Skin of body (tissue), 1 donor: ENCODE measurements at regions not wholly inside any gene's neighbourhood (a gene's known extent, or its start where the extent isn't known, plus 50 kb on each side); places are given as distances from the start of the nearest gene placed in this dataset.

Experiments
- DNase-seq: peaks from one replicate; lab custom pipeline; 2025; lab: John Stamatoyannopoulos, UW

DNA sequence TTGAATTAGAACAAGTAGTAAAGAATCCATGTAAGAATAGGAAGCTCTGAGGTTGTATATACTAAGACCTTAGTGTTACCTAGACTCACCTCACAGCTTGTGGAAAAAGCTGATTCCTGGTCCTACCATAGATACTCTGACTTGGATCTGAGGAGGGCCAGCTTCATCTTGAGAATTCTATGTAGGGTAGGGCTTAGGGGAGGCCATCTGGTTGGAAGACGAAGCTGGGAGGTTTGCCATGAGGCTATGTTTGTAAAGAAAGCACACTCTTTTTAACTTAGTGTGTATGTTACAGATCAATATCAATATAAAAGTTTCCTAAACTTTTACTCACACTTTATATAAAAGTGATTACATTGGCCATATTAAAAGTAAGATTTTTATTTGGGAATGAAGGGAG is 77.1 kb upstream of the GALNT5 start:
- DNase-seq, result no peak

DNA sequence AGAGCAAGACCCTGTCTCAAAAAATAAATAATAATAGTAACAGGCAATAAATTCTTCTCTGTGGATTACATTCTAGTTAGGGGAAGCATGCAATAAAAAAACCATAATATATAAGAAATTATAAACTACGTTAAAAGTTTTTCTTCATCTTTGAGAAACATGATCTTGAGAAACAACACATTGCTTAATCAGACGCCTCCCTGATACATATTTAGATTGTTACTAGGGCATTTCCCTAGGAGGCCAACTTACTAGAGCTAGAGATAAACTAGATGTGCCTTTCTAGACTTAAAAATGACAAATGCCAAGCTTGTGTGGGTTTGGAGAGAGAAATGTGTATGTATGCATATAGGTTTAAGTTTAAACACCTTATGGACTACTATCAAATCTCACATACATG is 76.3 kb upstream of the GALNT5 start:
- no peak for DNase-seq

DNA sequence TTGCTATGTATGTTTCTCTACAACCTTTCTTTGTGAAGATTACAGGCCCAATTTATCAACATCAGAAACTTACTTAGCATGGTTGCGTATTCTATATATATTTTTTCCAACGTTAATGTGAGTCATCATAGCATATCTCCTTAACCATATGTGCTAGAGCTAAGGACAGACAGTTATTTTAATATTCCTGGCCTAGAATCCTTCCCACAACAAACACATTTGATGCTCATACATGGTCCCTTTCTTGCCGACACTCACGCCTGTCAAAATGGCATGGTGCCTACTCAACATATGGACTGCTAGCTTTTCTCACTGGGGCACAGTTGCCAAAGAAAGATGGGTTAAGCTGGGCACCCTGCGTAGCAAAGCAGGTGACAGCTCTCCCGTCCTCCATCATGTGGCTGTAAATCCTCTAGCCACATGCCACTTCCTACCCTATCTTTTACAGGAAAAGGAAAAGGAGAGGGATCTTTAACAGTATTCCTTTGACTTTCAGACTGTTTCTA is 75.2 kb upstream of the GALNT5 start:
- DNase-seq, result no peak

DNA sequence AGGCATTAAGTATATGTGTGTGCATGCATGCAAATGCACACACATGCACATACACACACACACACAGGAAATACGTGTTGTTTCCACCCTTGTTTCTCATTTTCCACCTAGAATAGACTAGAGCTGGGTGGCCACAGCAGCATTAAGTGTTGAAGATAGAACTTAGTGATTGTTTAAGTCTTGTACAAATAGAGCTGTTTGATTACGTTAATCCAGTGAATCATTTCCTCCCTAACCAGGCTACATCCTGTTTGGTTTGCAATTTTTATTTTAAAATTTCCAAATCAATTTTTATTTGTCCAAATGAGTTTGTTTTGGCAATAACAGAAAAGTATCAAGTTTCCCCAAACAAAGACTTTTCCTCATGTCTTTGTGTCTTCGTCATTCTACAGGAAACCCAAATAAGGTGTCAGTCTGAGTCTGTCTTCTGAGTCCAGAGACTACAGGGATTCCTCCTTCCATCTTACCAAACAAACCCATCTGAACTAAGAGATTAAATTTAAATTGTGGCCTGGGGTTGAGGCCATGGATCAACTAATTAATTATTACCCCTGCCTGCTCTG is 74.6 kb upstream of the GALNT5 start:
- no peak for DNase-seq

DNA sequence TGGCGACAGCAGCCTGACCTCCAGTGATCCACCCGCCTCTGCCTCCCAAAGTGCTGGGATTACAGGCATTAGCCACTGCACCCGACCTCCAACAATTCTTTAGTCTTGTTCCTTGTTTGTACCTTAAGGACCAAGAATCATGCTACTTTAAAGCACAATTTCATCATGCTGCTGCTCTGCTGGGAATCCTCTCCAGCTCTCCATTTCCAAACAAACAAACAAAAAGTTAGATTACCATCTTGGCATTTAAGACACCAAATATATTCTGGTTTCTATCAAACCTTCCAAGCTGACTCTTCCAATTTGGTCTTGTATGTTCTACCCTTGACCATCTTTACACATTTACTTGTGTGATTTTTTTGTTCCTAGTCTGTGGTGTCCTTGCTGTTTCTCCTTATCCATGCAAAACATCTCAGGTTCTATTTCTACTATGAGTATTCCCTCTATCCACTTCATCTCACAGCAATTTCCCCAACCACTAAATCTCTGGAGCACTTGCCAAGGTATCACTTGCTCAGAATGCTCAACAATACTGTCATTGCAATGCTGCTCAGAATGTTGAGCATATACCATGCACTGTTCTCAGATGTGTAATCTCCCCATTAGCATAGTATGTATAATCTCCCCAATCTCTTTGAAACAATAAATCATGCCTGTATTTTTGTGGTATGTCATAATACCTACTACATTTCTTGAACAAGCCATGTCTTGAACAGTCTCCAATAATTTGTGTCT is 73.2 kb upstream of the GALNT5 start:
- no peak for DNase-seq

DNA sequence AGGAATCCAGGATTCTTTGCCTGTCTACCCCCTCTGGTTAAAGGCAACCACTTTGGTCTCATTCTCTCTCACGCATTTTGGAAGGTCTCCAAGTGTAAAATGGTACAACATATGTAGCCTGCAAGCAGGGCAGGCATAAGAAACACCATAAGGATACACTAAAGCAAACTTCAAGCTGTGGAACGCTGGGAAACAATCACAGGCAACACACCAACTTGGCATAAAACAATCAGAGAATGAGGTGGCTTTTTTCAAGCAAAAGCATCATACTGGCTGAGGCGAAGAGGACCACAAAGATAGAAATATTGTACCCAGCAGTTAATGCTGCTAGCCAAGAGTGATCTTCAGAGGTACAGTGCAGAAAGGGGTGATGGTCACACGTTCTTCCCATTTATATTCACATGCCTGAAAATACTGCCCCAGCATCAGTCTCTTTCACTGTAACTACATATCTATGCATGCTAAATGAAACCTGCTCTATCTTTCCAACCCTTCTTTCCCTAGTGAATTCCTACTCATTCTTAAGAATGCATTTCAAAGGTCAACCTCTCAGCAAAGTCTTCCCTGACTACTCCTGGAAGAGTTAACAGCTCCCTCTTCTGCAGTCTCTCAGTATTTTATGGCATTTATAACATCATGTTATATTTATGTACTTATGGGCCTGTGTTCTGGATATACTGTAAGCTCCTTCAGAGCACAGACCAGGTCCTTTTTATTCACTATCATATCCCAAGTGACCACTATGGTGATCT is 71.9 kb upstream of the GALNT5 start:
- DNase-seq, result no peak

DNA sequence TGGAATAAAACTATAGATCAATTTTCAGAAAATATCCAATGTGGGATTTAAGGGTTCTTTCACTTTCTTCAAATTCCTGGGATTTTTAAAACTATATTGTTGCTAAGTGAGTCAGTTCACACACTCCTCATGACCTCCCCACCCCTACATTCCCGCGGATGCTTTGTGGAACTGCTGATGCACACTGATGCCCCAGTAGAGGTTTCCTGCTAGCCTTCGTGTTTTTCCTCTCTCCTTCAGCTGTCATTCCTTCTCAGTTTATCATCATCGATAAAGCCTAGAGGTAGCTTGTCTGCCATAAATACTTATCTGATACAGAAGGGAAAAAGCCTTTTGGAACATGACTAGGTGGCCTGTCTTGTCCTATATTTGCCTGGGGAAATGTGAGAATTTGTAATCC is 67.4 kb upstream of the GALNT5 start:
- no peak for DNase-seq

DNA sequence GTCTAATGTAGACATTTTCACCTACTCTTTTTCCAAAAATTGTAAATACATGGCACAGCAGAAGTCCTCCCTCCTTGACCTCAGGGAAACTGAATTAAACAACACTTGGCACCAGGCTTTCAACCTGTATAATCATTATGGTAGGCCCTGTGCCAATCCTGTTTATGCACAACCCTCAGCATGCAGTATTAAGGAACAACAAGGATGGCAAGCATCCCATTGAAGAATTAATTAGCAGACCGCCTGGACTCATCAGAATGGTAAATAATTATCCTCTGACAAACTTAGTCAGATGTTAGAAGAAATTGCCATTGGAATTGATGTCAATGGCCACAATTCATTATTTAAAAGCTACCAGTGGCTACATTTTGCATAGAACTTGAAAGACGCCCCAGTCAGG is 66.3 kb upstream of the GALNT5 start:
- DNase-seq, result no peak

DNA sequence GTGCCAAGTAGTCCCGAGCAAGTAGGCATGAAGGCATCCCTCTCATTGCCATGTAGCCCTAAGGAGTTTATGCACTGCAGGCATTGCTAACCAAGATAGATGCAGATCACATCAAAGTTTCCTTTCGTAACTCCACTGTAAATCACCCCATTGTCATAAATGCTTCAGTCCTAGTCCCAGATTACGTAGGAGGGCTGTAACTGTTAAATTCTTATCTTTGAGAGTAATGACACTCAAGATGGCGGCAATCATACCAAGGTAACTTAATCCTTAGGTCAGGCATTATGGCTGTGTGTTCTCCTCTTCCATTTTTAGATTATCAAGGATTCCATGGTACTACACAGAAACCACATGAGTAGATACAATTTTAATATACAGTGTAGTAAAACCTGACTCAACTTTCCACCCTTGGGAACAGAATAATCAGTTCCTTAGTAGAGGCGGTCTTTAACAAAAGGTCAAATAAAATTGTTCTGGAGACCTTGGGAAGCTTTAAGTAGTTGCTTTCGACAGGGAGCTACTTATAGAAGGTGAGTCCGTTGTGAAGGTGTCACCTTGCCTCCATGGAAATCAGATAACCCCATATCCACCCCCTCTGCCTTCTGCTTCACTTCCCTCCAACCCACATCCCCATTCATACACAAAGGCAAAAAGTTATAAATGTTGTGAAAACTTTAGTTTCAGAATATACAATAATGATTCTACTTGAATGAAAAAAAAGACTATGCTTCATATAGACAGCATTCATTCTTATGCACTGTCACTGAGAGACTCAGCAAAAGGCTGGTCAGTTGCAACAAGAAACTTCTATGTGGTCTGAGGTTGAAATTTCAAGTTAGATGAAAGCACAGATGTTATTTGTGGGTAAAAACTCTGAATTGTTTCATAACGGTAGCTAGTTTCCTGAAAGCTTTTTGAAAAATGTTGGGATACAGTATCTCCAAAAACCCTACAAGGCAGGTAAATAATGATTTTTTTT is 64.8 kb upstream of the GALNT5 start:
- no peak for DNase-seq

DNA sequence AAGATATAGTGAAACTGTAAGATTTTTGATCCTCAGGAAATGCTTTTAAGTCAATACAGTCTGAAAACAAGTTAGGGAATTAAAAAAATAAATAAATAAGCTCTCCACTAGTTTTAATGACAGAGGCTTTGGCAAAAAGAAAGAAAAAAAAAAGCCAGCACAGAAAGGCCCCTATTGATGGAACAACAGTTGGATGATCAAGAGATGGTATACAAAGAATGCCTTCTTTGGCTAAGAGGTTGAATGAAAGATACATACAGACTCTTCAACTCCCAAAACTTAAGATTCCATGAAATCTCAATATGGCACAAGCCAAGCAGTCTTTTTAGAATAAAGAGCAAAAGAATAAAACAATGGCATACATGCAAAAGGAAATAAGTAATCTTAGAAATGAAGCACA is 64.0 kb upstream of the GALNT5 start:
- no peak for DNase-seq

DNA sequence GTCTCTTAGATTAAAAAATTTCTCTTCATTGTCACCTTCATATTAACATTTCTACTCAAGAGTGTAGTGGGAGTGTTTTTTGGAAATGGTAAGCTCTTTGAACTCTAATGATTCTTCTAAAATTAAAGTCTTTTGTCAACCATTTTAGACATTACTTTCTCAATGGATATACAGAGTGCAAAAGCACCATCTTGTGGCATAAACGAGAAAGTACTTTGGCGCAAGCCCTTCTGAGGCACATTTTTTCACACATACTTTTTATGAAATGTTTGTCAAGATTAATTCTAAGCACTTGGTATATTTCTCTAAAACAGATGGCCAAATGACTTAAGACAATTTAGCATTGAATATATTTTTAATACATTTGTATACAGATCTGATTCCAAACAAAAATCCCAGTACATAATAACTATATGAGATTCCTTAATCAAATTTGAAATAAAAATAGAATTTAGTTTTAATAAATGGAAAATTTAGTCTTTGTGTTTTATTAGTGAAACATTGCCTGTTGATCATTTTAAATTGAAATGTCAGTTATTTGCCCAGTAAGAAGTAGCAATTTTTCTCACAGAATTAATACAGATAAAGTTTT is 63.3 kb upstream of the GALNT5 start:
- peak; percentile 20 for DNase-seq

DNA sequence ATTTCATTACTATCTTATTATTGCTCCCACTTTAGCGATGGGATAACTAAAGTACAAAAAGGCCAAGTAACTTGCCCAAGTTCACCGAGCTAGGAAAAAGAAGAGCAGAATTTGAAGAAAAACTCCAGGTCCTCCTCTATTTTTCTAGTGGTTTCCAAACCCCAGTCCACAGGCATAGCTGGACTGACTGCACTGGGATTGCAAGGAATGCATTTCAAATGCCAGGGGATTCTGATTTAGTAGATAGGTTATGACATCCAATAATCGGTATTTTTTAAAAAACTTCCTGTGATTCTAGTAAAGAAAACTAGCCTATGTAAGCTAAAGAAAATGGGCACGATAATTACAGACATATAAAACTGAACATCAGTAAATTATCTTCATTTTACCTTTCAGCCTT is 62.7 kb upstream of the GALNT5 start:
- no peak for DNase-seq

DNA sequence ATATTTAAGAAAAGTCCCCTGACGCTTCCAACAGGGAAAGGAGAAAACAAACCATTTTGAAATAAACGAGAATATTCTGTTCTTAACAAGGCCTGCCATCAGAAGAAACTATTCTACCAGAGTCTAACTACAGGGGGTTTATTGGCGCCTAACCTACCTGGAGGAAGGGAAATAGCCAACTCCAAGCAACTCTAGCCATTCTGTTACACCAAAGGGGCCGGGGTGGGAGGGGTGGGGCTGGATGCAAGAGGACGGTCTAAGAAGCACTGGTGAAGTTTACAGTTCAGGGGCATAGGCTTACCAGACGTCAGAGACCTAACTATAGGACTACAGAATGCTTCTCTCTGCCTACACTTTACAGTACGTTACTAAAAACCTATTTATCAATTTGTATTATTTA is 60.5 kb upstream of the GALNT5 start:
- no peak for DNase-seq

DNA sequence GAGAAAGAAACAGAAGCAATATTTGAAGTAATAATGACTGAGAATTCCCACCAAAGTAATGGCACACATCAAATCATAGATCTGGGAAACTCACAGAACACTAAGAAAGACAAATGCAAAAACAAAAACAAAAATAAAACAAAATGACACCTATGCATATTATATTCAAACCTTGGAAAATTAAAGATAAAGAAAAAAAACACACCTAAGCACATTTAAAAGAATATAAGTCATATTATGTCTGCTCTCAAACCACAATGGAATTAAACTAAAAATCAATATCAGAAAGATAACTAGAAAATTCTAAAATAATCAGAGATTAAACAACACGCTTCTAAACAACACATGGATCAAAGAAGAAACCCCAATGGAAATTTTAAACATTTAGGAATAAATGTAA is 59.7 kb upstream of the GALNT5 start:
- no peak for DNase-seq

DNA sequence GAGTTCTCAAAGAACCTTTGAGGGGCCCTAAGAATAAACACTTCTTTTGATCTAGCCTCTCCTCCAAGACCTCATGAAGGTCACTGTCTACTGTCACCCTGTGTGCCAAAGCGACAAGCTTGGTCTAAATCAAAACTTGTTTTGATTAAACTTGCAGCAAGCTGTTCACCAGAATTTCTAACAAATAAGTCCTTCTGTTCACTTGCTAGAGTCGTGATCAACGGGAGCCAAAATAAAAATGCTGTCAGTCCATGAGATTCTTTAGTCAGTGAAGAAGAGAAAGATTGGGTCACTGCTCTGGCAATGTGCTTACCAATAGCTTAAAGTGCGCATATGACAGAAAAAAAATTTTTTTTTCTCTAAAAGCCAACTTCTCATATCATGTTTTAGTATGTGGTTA is 53.9 kb upstream of the GALNT5 start:
- DNase-seq, result no peak

DNA sequence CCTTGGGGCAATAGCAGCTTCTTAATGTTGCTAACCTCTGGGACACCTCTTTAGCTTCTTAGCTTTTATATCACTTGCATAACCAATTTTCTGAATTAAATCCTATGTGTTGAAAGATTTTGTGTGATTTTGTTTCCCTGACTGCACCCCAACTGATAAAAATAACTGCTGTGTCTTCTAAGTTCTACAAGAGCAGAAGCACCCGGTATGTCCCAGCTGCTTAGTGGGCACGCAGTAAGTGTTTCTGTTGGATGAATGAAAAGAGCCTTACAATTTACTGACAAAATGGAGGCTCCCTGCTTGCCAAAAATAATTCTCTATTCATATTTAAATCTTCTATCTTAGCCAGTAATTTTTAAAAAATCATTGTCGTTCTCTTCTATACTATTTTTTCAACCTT is 53.1 kb upstream of the GALNT5 start:
- DNase-seq, result no peak

DNA sequence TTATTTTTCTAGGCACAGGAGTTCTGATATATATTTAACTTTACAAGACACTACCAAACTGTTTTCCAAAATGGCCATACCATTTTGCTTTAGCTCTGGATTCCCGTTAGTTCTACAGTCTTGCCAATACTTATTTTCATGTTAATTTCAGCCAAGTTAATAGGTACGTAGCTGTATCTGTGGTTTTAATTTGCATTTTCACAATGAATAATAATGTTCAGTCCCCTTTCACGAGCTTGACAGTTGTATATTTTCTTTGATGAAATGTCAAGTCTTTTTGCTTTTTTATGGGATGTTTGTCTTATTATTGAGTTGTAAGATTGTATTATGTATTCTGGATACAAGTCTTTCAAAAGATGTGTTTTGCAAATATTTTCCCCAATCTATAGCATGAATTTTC is 50.6 kb upstream of the GALNT5 start:
- no peak for DNase-seq
